Muscle layer of colon (tissue), 2 donors: ENCODE measurements at regions not wholly inside any gene's neighbourhood (a gene's known extent, or its start where the extent isn't known, plus 50 kb on each side); places are given as distances from the start of the nearest gene placed in this dataset.
"Not testable (repeated sequence)": the region's sequence is repeated elsewhere in the genome, so short reads cannot be mapped to it uniquely, and the experiment has no call there.

ENCODE experiments used
- H3K27ac ChIP-seq: one replicate; pipeline ENCODE4 v1.7.0; 2013; ENCODE audit warnings: low read depth, mild to moderate bottlenecking, low read length, moderate library complexity
- H3K27me3 ChIP-seq, 2 donors: one replicate each; pipeline ENCODE4 v1.7.0; 2013; ENCODE audit warnings: low read length in 2 of 2, mild to moderate bottlenecking in 2 of 2; ENCODE audit not compliant: insufficient read depth in 2 of 2, control insufficient read depth in 1 of 2
- H3K36me3 ChIP-seq: one replicate; pipeline ENCODE4 v1.7.0; 2013; ENCODE audit warnings: mild to moderate bottlenecking, low read length; ENCODE audit not compliant: insufficient read depth
- H3K4me1 ChIP-seq: one replicate; pipeline ENCODE4 v1.7.0; 2013; ENCODE audit warnings: mild to moderate bottlenecking, low read length; ENCODE audit not compliant: insufficient read depth
- H3K4me3 ChIP-seq, 2 donors: one replicate each; pipeline ENCODE4 v1.7.0; 2013; ENCODE audit warnings: low read length in 2 of 2, low read depth in 1 of 2, mild to moderate bottlenecking in 1 of 2, moderate library complexity in 1 of 2
- H3K9ac ChIP-seq: one replicate; pipeline ENCODE4 v1.7.0; 2013; ENCODE audit warnings: low read length
- H3K9me3 ChIP-seq: one replicate; pipeline ENCODE4 v1.7.0; 2013; ENCODE audit warnings: mild to moderate bottlenecking, low read length
- donor health status: abdominal sarcoma.
- donor health status: Adenocarcinoma of cecum.

DNA sequence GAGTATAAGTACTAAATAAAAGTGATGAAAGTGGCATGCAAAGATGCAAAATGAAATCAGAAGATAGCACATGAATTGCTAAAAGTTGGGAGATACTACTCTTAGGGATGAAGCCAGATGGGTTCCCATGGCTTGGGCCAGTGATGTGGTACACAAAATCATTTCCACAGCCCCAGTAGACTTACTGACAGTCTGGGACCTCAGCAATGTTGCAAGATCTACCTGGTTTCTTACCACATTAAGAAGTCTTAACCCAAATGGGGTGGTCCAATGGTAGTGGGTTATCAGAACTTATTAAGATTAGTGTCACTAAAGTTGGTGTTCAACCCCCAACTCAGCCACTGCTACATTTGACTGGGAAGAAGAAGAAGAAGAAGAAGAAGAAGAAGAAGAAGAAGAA, 227.7 kb upstream of the IRF2BP2 start:
- Histone ChIP-seq H3K4me3 (no peak overlapping the region), H3K9me3 (no peaks in the 10 kb centered on the region), H3K27ac (no peak overlapping the region), H3K4me1 (no peaks in the 10 kb centered on the region), H3K27me3 (no peaks in the 10 kb centered on the region), H3K9ac (no peak overlapping the region), H3K36me3 (no peaks in the 10 kb centered on the region)

DNA sequence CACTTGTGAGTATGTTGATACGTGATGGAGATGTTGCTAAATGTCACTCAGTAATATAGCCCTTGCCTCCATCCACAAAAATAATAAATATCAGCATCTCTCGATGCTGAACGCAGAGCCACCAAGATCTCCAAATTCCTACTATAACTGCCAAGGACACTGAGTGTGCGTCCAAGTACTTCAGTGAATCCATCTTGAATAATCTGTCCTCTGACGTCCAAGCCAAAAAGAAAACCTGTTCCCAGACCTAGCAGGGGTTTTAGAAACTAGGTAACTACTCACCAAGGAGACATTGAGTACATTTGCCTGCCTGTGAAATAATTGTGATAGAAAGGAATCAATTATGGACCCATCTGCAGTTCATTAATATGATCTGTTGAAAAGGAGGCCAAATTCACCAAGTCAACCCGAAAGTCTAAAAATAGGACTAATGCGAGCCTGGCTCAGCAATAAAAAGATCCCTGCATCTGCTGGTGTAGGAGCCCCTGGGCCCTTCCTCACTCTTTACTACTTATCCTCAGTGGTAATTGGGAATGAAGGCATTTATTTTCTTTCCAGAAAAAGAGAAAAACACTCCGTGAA, 226.9 kb upstream of the IRF2BP2 start:
- Histone ChIP-seq H3K27ac (no peak overlapping the region), H3K4me3 (no peak overlapping the region), H3K9me3 (no peaks in the 10 kb centered on the region), H3K4me1 (no peaks in the 10 kb centered on the region), H3K9ac (no peak overlapping the region), H3K36me3 (no peaks in the 10 kb centered on the region), H3K27me3 (no peaks in the 10 kb centered on the region)

DNA sequence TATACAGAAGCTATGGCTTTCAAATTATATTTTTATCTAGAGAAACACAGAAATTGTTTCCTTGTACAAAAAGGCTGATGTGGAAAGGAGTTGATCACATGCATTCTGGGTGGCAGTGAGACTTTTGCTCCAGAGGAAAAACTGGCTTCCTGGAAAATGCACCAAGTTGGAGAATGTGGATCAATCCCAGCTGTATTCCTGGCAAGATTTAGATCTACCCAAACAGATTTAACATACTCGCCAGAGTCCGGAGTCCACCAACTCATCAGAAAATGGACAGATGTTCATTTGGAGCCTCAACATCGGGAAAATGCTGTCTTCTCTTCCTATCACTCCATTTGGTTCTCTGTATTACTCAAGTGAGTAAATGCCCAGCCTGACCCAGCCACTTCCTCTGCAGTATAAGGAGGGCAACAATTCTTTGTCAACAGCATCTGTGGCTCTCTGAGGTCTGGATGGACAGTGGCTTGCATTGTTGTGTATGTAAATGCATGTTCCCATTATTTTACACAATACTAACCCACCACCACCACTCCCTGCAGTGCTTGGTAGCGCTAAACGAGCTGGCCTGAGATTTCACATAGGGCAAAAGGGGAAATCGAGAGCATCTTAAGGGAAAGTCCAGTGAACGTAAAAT, 226.2 kb upstream of the IRF2BP2 start:
- Histone ChIP-seq H3K27ac (no peak overlapping the region), H3K9me3 (no peaks in the 10 kb centered on the region), H3K36me3 (no peaks in the 10 kb centered on the region), H3K4me3 (no peak overlapping the region), H3K27me3 (no peaks in the 10 kb centered on the region), H3K9ac (no peak overlapping the region), H3K4me1 (no peaks in the 10 kb centered on the region)

- no peaks in the 10 kb centered on the region for H3K36me3 ChIP-seq
- H3K4me1 ChIP-seq = no peaks in the 10 kb centered on the region
- no peaks in the 10 kb centered on the region for H3K9me3 ChIP-seq
- no peak overlapping the region for H3K27ac ChIP-seq
- H3K9ac ChIP-seq = no peak overlapping the region
- H3K4me3 ChIP-seq = no peak overlapping the region
- H3K27me3 ChIP-seq = no peaks in the 10 kb centered on the region
These were observed 225.3 kb upstream of the IRF2BP2 start for GRCh38 chr1:234835239-234835638.

GRCh38 chr1:234833646-234834045, 223.7 kb upstream of the IRF2BP2 start:
- Histone ChIP-seq H3K9me3 (no peaks in the 10 kb centered on the region), H3K4me1 (no peaks in the 10 kb centered on the region), H3K4me3 (no peak overlapping the region), H3K36me3 (no peaks in the 10 kb centered on the region), H3K27ac (no peak overlapping the region), H3K9ac (no peak overlapping the region), H3K27me3 (no peaks in the 10 kb centered on the region)

DNA sequence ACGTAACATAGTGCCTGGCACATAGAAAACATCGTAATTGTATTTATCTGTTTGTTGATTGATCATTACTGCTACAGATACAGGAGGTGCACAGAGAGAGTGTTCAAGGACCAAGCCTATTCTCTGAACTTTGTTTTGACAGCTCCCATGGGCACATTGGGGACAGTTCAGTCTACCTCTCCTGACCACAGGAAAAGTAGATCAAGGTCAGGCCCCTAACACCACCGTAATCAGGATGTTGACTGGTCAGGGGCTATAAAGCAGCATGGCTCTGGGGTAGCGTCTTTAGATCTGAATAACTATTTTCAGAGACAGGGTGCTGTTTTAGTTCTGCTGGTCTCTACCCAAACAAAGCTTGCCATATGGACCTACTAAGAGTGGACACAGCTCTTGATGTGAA, 223.1 kb upstream of the IRF2BP2 start:
- Histone ChIP-seq H3K4me3 (no peak overlapping the region), H3K9ac (no peak overlapping the region), H3K36me3 (no peaks in the 10 kb centered on the region), H3K27ac (no peak overlapping the region), H3K9me3 (no peaks in the 10 kb centered on the region), H3K27me3 (no peaks in the 10 kb centered on the region), H3K4me1 (no peaks in the 10 kb centered on the region)

GRCh38 chr1:234827656-234828055, 217.7 kb upstream of the IRF2BP2 start:
- Histone ChIP-seq H3K9ac (no peak overlapping the region), H3K9me3 (no peaks in the 10 kb centered on the region), H3K4me3 (no peak overlapping the region), H3K27me3 (no peaks in the 10 kb centered on the region), H3K36me3 (no peaks in the 10 kb centered on the region), H3K4me1 (no peaks in the 10 kb centered on the region), H3K27ac (no peak overlapping the region)

DNA sequence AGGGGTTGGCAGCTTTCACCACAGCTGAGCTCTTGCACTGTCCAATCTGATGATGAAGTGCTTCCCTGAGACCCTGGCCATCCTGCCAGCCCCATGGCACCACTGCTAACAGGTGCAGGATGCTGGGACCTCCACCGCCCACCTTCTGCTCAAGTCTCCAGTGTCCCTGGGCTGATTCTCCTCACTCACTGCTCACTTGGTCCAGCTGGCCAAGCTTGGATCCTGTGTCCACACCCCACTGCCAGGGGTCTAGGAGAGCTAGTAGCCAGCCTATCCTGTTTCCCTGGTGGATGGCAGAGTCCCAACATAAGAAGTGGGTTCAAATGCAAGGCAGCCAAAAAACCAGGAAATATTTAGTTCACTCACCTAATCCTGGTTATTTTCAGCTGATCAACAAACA, 217.2 kb upstream of the IRF2BP2 start:
- no peaks in the 10 kb centered on the region for H3K27me3 ChIP-seq
- no peak overlapping the region for H3K4me3 ChIP-seq
- H3K4me1 ChIP-seq = no peaks in the 10 kb centered on the region
- H3K36me3 ChIP-seq = no peaks in the 10 kb centered on the region
- H3K9ac ChIP-seq = no peak overlapping the region
- no peak overlapping the region for H3K27ac ChIP-seq
- no peaks in the 10 kb centered on the region for H3K9me3 ChIP-seq

DNA sequence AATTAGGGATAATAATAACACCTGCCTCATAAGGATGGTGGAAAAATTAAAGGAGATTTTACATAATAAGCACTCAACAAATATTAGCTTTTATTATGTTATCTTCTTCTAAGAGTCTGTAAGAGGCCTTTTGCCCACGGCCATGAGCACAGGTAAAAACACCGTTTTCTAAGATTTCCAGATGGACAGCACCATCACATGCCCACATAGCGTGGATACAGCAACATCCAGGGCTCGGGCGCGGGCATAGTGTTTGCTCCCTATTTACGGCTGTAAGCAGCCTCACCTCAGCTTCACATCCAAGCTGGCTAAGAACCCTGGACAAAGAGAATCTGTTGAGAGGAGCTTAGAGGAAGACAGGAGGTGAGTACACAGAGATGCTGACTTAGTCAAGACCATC, 216.4 kb upstream of the IRF2BP2 start:
- H3K9me3 ChIP-seq = no peaks in the 10 kb centered on the region
- no peak overlapping the region for H3K27ac ChIP-seq
- no peak overlapping the region for H3K9ac ChIP-seq
- H3K36me3 ChIP-seq = no peaks in the 10 kb centered on the region
- H3K27me3 ChIP-seq = no peaks in the 10 kb centered on the region
- no peaks in the 10 kb centered on the region for H3K4me1 ChIP-seq
- no peak overlapping the region for H3K4me3 ChIP-seq

DNA sequence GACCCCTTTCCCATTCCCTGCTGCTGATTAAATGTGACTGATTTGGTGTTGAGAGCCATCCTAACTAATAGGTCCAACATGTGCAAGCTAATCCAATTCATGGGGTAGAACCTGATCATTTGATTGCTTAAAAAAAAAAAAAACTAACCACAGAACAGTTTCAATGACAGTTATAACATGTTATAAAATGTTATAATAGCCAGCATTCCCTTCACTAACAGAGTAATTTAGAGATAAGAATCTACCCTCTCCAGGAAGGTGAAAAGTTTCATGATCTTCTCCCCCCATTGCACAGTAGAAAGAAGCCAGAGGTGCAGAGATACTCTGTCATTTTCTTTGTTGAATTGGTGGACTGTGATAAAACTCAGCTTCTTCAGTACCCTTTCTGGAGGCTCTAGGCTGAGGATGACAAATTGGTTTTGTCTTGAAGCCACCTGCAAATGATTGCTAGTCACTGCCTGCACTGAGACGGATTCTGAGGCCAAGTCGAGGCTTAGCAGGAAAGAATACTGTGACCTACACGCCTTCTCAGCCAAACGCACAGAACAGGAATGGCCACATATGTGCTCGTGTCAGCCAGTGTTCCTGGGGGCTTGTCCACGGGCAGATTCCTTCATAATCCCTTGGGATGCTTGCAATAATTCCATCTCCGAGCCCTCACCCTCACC, 215.7 kb upstream of the IRF2BP2 start:
- Histone ChIP-seq H3K27me3 (no peaks in the 10 kb centered on the region), H3K4me1 (peaks cover 6% of the 10 kb centered on the region), H3K27ac (no peak overlapping the region), H3K4me3 (no peak overlapping the region), H3K36me3 (no peaks in the 10 kb centered on the region), H3K9me3 (no peaks in the 10 kb centered on the region), H3K9ac (no peak overlapping the region)

DNA sequence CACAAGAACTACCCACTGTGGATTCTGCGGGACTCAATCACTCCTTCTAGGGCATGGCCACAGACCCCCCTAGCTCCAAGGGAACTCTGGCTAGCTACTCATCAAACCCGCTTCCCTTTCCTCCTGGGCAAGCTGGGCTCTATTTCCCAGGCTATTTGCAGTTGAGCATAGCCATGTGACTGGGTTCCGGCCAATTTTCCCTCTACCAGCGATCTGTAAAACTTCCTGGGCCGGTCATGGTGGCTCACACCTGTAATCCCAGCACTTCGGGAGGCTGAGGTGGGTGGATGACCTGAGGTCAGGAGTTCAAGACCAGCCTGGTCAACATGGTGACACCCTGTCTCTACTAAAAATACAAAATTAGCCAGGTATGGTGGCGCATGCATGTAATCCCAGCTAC, 214.9 kb upstream of the IRF2BP2 start:
- not testable (repeated sequence) for H3K9ac ChIP-seq

More for the DNA sequence above, 214.9 kb upstream of the IRF2BP2 start:
- not testable (repeated sequence) for H3K36me3 ChIP-seq, H3K27ac ChIP-seq, H3K9me3 ChIP-seq, H3K4me3 ChIP-seq, H3K4me1 ChIP-seq, H3K27me3 ChIP-seq
